SK-N-SH (cell line): ENCODE measurements at regions not wholly inside any gene's neighbourhood (a gene's known extent, or its start where the extent isn't known, plus 50 kb on each side); places are given as distances from the start of the nearest gene placed in this dataset.

Source experiments
- CTCF ChIA-PET: fragments of 300-600, 350-600 bp; formaldehyde crosslinking; extraction: SDS; loops from one replicate; lab custom pipeline; 2021; lab: Yijun Ruan, JAX
- POLR2A ChIA-PET: fragments of 350-600 bp; sonication (Branson Sonifier 250); formaldehyde crosslinking; extraction: SDS; loops from one replicate; lab custom pipeline; 2020; ENCODE audit warnings: antibody characterized with exemption, inconsistent platforms; lab: Yijun Ruan, JAX
- DNase-seq: peaks from one replicate; pipeline ENCODE4 v3.0.0; 2012
- H2AFZ ChIP-seq: fragments of 200-600 bp; sonication (generic); 2 replicates; pipeline ENCODE4 v1.8.1; 2016; ENCODE audit warnings: antibody characterized with exemption, mild to moderate bottlenecking, low read depth
- H3F3A ChIP-seq: fragments of 200-600 bp; sonication (generic); replicated peaks from 2 replicates; pipeline ENCODE3; 2016; ENCODE audit warnings: antibody characterized with exemption, mild to moderate bottlenecking; ENCODE audit not compliant: insufficient read depth
- H3K27ac ChIP-seq, 2 experiments: fragments of 200-500 bp in 1 of 2; fragments of 200-600 bp in 1 of 2; sonication (Bioruptor generic) in 1 of 2; sonication (generic), shearing (Covaris generic) in 1 of 2; 2 replicates each; pipeline versions ENCODE4 v1.5.1 to v1.6.1; 2014 to 2016; ENCODE audit warnings: low read depth in 2 of 2, inconsistent platforms in 1 of 2, low read length in 1 of 2, mild to moderate bottlenecking in 1 of 2, mixed read lengths in 1 of 2
- H3K27me3 ChIP-seq: fragments of 200-600 bp; sonication (generic), shearing (Covaris generic); 2 replicates; pipeline ENCODE4 v1.6.1; 2016; ENCODE audit warnings: mixed run types; ENCODE audit not compliant: insufficient read depth
- H3K36me3 ChIP-seq, 2 experiments: fragments of 200-500 bp in 1 of 2; fragments of 200-600 bp in 1 of 2; sonication (Bioruptor generic) in 1 of 2; sonication (generic) in 1 of 2; replicated peaks in 1 of 2; 2 replicates each; pipeline versions ENCODE3 to v1.5.1; 2014 to 2016; ENCODE audit warnings: low read length in 1 of 2, mild to moderate bottlenecking in 1 of 2; ENCODE audit not compliant: insufficient read depth in 2 of 2, control insufficient read depth in 1 of 2
- H3K4me1 ChIP-seq, 2 experiments: fragments of 200-500 bp in 1 of 2; fragments of 200-600 bp in 1 of 2; sonication (Bioruptor generic) in 1 of 2; sonication (generic), shearing (Covaris generic) in 1 of 2; 2 replicates each; pipeline versions ENCODE4 v1.5.1 to v1.6.1; 2014 to 2016; ENCODE audit warnings: low read depth in 1 of 2, low read length in 1 of 2, mixed run types in 1 of 2; ENCODE audit not compliant: insufficient read depth in 2 of 2, control insufficient read depth in 1 of 2
- H3K4me2 ChIP-seq: fragments of 200-600 bp; sonication (generic), shearing (Covaris generic); 2 replicates; pipeline ENCODE4 v1.6.1; 2017; ENCODE audit warnings: mixed run types
- H3K4me3 ChIP-seq, 2 experiments: fragments of 200-500 bp in 1 of 2; fragments of 200-600 bp in 1 of 2; sonication (Bioruptor generic) in 1 of 2; sonication (generic), shearing (Covaris generic) in 1 of 2; 2 replicates each; pipeline versions ENCODE4 v1.5.1 to v1.8.1; 2014 to 2016; ENCODE audit warnings: low read depth in 2 of 2, inconsistent platforms in 1 of 2, low read length in 1 of 2, mild to moderate bottlenecking in 1 of 2, mixed read lengths in 1 of 2, moderate library complexity in 1 of 2
- H3K79me2 ChIP-seq: fragments of 200-600 bp; sonication (generic); 2 replicates; pipeline ENCODE4 v1.8.1; 2017; ENCODE audit warnings: mild to moderate bottlenecking; ENCODE audit not compliant: insufficient read depth
- H3K9ac ChIP-seq: fragments of 200-600 bp; sonication (generic); 2 replicates; pipeline ENCODE4 v1.6.1; 2017; ENCODE audit warnings: mixed run types
- H3K9me2 ChIP-seq: fragments of 200-600 bp; sonication (generic); 2 replicates; pipeline ENCODE4 v1.6.1; 2017; ENCODE audit warnings: mixed run types
- H3K9me3 ChIP-seq: fragments of 200-600 bp; sonication (generic); 2 replicates; pipeline ENCODE4 v1.6.1; 2017; ENCODE audit warnings: mixed run types, mild to moderate bottlenecking, moderate library complexity
- H4K20me1 ChIP-seq: fragments of 200-600 bp; sonication (generic); 2 replicates; pipeline ENCODE4 v1.6.1; 2017; ENCODE audit warnings: mild to moderate bottlenecking, mixed run types; ENCODE audit not compliant: insufficient read depth
- CHD2 ChIP-seq: fragments of 150-350 bp; IDR thresholded peaks from 2 replicates; pipeline ENCODE4 v1.6.1; 2018; ENCODE audit warnings: low read length; ENCODE audit not compliant: partially characterized antibody
- FOXJ3 ChIP-seq: sonication (generic); formaldehyde crosslinking; IDR thresholded peaks from 2 replicates; pipeline ENCODE4 v1.5.1; 2020; ENCODE audit warnings: mild to moderate bottlenecking, missing genetic modification reagents
- GATA2 ChIP-seq: sonication (generic); formaldehyde crosslinking; IDR thresholded peaks from 2 replicates; pipeline ENCODE4 v1.5.0; 2020; ENCODE audit warnings: mild to moderate bottlenecking, missing genetic modification reagents
- NFIC ChIP-seq: IDR thresholded peaks from 2 replicates; pipeline ENCODE4 v1.4.0; 2012; ENCODE audit warnings: borderline replicate concordance
- RAD21 ChIP-seq: IDR thresholded peaks from 2 replicates; pipeline ENCODE4 v1.6.1; 2012; ENCODE audit warnings: mild to moderate bottlenecking, low read length
- SIN3A ChIP-seq: IDR thresholded peaks from 2 replicates; pipeline ENCODE4 v1.6.1; 2012; ENCODE audit warnings: low read depth, mild to moderate bottlenecking, low read length, moderate library complexity, borderline replicate concordance
- TAF1 ChIP-seq: IDR thresholded peaks from 2 replicates; pipeline ENCODE4 v1.6.1; 2012; ENCODE audit warnings: low read depth, mild to moderate bottlenecking, low read length, moderate library complexity, borderline replicate concordance
- TCF12 ChIP-seq: IDR thresholded peaks from 2 replicates; pipeline ENCODE4 v1.4.0; 2012
- TEAD4 ChIP-seq: IDR thresholded peaks from 2 replicates; pipeline ENCODE4 v1.4.0; 2012; ENCODE audit warnings: mild to moderate bottlenecking, borderline replicate concordance; ENCODE audit not compliant: insufficient read depth
- whole genome bisulfite sequencing: methylation state at CpG from one replicate; pipeline ENCODE4 v1.1.6; 2017; ENCODE audit warnings: low lambda C conversion rate; 5-methylcytosine and 5-hydroxymethylcytosine counted together
- TF ChIP-seq, protein P1 (sequence below): IDR thresholded peaks from 2 replicates; pipeline ENCODE4 v1.6.1; 2012; ENCODE audit warnings: mild to moderate bottlenecking, low read depth, low read length, moderate library complexity
- TF ChIP-seq, protein P2 (sequence below): fragments of 150-350 bp; IDR thresholded peaks from 2 replicates; pipeline ENCODE4 v1.6.1; 2016; ENCODE audit warnings: mild to moderate bottlenecking, low read depth, low read length
- TF ChIP-seq, protein P3 (sequence below): IDR thresholded peaks from 2 replicates; pipeline ENCODE4 v1.4.0; 2012; ENCODE audit warnings: low read depth
- TF ChIP-seq, protein P4 (sequence below): fragments of 200-600 bp; sonication (generic); IDR thresholded peaks from 2 replicates; pipeline ENCODE4 v1.6.1; 2017; ENCODE audit warnings: antibody characterized with exemption, mild to moderate bottlenecking, moderate library complexity

DNA sequence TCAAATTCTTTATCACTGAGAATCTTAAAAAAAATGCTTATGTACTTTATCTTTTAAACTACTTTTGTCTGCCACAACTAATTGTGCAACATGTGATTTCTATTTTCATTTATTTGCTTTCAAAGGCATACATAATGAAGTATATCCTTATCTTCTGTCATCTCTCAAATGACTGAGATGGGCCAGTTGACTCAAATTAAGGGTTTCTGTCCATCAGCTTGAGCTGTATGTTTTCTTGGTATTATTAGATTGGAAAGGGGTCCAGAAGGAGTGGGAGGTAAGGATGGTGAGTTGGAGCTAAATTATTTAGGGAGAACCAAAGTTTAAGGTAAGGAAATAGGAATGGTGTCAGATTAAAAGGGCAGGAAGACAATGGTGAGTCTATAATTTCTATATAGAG is 408.4 kb upstream of the SEL1L start:
- Histone ChIP-seq H3K9ac (no peak overlapping the region), H4K20me1 (no peaks in the 10 kb centered on the region), H3K4me1 (no peaks in the 10 kb centered on the region), H3K4me3 (no peak overlapping the region), H3F3A (no peaks in the 10 kb centered on the region), H3K27ac (no peak overlapping the region), H3K4me2 (no peak overlapping the region), H3K79me2 (no peaks in the 10 kb centered on the region), H3K36me3 (no peaks in the 10 kb centered on the region), H3K9me2 (no peaks in the 10 kb centered on the region), H2AFZ (no peak overlapping the region), H3K9me3 (0 out of 2 replicates have a peak, but pooled peaks cover 7% of the 10 kb centered on the region), H3K27me3 (no peaks in the 10 kb centered on the region)
- no peak for TF ChIP-seq GATA2 (CRISPR knock-in tag)
- TF ChIP-seq TCF12, result no peak
- TF ChIP-seq, protein P1, sequence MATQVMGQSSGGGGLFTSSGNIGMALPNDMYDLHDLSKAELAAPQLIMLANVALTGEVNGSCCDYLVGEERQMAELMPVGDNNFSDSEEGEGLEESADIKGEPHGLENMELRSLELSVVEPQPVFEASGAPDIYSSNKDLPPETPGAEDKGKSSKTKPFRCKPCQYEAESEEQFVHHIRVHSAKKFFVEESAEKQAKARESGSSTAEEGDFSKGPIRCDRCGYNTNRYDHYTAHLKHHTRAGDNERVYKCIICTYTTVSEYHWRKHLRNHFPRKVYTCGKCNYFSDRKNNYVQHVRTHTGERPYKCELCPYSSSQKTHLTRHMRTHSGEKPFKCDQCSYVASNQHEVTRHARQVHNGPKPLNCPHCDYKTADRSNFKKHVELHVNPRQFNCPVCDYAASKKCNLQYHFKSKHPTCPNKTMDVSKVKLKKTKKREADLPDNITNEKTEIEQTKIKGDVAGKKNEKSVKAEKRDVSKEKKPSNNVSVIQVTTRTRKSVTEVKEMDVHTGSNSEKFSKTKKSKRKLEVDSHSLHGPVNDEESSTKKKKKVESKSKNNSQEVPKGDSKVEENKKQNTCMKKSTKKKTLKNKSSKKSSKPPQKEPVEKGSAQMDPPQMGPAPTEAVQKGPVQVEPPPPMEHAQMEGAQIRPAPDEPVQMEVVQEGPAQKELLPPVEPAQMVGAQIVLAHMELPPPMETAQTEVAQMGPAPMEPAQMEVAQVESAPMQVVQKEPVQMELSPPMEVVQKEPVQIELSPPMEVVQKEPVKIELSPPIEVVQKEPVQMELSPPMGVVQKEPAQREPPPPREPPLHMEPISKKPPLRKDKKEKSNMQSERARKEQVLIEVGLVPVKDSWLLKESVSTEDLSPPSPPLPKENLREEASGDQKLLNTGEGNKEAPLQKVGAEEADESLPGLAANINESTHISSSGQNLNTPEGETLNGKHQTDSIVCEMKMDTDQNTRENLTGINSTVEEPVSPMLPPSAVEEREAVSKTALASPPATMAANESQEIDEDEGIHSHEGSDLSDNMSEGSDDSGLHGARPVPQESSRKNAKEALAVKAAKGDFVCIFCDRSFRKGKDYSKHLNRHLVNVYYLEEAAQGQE, result no peak
- no peak for TF ChIP-seq FOXJ3 (CRISPR knock-in tag)
- POLR2A ChIA-PET, result no interaction called here
- DNase-seq, result no peak
- CTCF ChIA-PET, result no interaction called here

DNA sequence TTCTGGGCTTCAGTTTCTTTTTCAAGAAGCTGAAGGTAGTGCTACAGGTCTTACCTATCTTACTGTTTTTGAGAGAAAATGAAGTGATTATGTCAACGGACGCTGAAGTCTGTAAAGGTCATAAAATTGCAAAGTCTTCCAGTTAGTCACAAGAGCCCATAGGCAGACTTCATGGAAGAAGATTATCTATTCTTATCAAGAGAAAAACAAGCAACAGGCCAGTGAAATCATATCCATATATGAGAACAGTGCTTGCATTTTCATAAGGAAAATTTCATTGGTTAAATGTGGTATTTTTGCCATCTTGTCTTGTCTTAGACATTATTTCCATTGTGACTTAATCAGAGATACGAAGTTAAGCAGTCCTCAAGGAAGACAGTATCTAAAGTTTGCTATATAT is 412.7 kb upstream of the SEL1L start:
- Histone ChIP-seq H3K36me3 (no peaks in the 10 kb centered on the region), H3K27ac (no peak overlapping the region), H3K4me1 (no peaks in the 10 kb centered on the region), H3K9ac (no peak overlapping the region), H3K4me3 (no peak overlapping the region), H2AFZ (no peak overlapping the region), H3K9me2 (no peaks in the 10 kb centered on the region), H3K79me2 (no peaks in the 10 kb centered on the region), H4K20me1 (no peaks in the 10 kb centered on the region), H3K9me3 (0 out of 2 replicates have a peak, but pooled peaks cover 7% of the 10 kb centered on the region), H3F3A (no peaks in the 10 kb centered on the region), H3K27me3 (no peaks in the 10 kb centered on the region), H3K4me2 (no peak overlapping the region)
- CTCF ChIA-PET, result no interaction called here
- no peak for TF ChIP-seq SIN3A
- no peak for TF ChIP-seq TEAD4
- TF ChIP-seq NFIC, result no peak
- TF ChIP-seq, protein P2, sequence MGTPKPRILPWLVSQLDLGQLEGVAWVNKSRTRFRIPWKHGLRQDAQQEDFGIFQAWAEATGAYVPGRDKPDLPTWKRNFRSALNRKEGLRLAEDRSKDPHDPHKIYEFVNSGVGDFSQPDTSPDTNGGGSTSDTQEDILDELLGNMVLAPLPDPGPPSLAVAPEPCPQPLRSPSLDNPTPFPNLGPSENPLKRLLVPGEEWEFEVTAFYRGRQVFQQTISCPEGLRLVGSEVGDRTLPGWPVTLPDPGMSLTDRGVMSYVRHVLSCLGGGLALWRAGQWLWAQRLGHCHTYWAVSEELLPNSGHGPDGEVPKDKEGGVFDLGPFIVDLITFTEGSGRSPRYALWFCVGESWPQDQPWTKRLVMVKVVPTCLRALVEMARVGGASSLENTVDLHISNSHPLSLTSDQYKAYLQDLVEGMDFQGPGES, result no peak
- no peak for TF ChIP-seq TAF1
- TF ChIP-seq, protein P3, sequence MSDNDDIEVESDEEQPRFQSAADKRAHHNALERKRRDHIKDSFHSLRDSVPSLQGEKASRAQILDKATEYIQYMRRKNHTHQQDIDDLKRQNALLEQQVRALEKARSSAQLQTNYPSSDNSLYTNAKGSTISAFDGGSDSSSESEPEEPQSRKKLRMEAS, result no peak
- TF ChIP-seq, protein P4, sequence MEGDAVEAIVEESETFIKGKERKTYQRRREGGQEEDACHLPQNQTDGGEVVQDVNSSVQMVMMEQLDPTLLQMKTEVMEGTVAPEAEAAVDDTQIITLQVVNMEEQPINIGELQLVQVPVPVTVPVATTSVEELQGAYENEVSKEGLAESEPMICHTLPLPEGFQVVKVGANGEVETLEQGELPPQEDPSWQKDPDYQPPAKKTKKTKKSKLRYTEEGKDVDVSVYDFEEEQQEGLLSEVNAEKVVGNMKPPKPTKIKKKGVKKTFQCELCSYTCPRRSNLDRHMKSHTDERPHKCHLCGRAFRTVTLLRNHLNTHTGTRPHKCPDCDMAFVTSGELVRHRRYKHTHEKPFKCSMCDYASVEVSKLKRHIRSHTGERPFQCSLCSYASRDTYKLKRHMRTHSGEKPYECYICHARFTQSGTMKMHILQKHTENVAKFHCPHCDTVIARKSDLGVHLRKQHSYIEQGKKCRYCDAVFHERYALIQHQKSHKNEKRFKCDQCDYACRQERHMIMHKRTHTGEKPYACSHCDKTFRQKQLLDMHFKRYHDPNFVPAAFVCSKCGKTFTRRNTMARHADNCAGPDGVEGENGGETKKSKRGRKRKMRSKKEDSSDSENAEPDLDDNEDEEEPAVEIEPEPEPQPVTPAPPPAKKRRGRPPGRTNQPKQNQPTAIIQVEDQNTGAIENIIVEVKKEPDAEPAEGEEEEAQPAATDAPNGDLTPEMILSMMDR, result no peak
- no peak for TF ChIP-seq GATA2 (CRISPR knock-in tag)
- no peak for TF ChIP-seq FOXJ3 (CRISPR knock-in tag)
- no peak for TF ChIP-seq CHD2
- TF ChIP-seq RAD21, result no peak
- WGBS, result 56% methylated on average over 3 of the region's 3 CpGs
- DNase-seq, result no peak
- POLR2A ChIA-PET, result no interaction called here
